IMR-90 (cell line): ENCODE measurements at regions not wholly inside any gene's neighbourhood (a gene's known extent, or its start where the extent isn't known, plus 50 kb on each side); places are given as distances from the start of the nearest gene placed in this dataset.

Experiments
- BHLHE40 ChIP-seq: fragments of 150-350 bp; IDR thresholded peaks from 2 replicates; pipeline ENCODE4 v1.6.1; 2016; ENCODE audit warnings: mild to moderate bottlenecking, low read depth, low read length
- CEBPB ChIP-seq: IDR thresholded peaks from 2 replicates; pipeline ENCODE4 v1.6.1; 2012; ENCODE audit warnings: low read depth, low read length, improper control_type of control experiment

- TF ChIP-seq BHLHE40 (no peak), CEBPB (no peak)
Measured at GRCh38 chr18:5066380-5066977, 130.6 kb downstream of the AKAIN1 start.
